ENCODE measurements at regions not wholly inside any gene's neighbourhood (a gene's known extent, or its start where the extent isn't known, plus 50 kb on each side); places are given as distances from the start of the nearest gene placed in this dataset.

- TF ChIP-seq EZH2 (IDR thresholded peaks at IDR 0.05) (no peak), CTCF (IDR thresholded peaks at IDR 0.05) (no peak)
Observed at GRCh38 chr15:70197945-70198361, 100.2 kb upstream of the TLE3 start.
